ENCODE measurements at regions not wholly inside any gene's neighbourhood (a gene's known extent, or its start where the extent isn't known, plus 50 kb on each side); places are given as distances from the start of the nearest gene placed in this dataset.
A peak's percentile ranks its signal among the peaks of the same experiment; 100 is the strongest.

GRCh38 chr3:104906001-104906639, 460.6 kb upstream of the ALCAM start:
- DNase-seq = no peak

DNA sequence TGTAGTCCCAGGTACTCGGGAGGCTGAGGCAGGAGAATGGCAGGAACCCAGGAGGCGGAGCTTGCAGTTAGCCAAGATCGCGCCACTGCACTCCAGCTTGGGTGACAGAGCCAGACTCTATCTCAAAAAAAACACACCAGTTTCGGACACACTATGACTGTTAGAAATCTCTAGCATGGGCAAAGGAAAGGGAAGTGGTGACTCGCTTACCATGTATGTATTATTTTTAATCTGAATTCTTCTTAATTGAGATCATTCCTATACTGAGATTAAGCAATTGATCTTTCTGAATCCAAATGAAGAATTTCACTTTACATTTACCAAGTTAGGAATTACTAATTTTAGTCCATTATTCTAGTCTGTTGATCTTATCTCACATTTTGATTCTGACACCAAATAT, 459.2 kb upstream of the ALCAM start:
- no peak for DNase-seq

DNA sequence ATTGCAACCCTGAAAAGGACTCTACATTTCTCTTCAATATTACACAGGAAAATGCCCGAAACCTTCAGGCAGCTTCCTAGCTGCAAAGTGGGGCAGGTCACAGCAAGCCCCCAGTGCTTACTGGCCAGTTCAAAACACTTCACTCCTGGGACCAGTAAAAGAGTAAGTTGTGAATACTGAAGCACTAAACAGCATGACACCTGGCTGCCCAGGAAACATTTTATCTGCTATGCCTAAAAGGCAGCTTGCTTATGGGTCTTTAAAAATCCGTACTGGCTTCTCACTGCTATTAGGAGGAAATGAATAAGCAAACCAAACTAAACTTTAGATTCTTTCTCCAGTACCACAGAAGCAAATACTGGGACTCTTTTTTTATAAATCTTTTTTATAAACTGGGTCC, 457.9 kb upstream of the ALCAM start:
- no peak for DNase-seq

GRCh38 chr3:104909198-104909597, 457.5 kb upstream of the ALCAM start:
- DNase-seq = no peak

DNA sequence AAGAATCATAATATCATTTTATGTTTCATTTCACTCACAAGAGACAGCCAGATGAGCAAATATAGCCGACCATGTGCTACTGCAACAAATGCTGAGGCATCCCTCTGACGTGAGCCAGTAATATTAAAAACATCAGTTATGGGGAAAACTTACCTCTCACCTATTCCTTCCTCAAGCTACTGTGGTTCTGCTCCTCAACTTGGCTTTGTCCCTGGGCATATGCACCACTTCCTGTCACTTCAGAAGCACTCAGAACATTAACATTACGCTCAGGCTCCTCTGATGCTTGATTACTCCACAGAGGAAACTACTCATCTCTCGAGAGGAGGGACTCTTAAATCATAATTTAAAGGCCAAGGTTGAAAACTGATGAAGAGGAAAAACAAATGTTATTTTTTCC, 457.0 kb upstream of the ALCAM start:
- DNase-seq = no peak

DNA sequence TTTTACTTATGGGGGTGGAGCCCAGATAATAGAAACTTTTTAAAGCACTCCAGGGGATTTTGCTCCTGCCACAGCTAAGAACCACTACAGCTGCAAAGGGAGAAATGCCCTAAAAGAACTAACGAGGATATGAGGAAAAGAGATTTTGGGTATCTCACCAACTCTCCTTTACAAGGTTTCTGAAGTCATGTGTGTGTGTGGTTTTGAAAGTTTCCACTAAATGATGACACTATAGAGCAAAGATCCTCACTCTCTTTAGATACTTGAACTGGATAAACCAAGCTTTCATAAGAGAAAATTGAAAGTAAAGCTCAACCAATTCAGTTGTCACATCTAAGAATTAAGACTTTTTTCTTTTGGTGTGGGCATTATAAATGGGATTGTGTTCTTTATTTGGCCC, 455.3 kb upstream of the ALCAM start:
- DNase-seq = peak; percentile 21

GRCh38 chr3:104916971-104917370, 449.7 kb upstream of the ALCAM start:
- DNase-seq = no peak

GRCh38 chr3:104920512-104920911, 446.2 kb upstream of the ALCAM start:
- DNase-seq = no peak

- no peak for DNase-seq
Observed at GRCh38 chr3:104933972-104934371, 432.7 kb upstream of the ALCAM start.

GRCh38 chr3:104935613-104936012, 431.1 kb upstream of the ALCAM start:
- DNase-seq = no peak

- DNase-seq = peak; percentile 4
Observed at GRCh38 chr3:104939196-104939595, 427.5 kb upstream of the ALCAM start.

DNA sequence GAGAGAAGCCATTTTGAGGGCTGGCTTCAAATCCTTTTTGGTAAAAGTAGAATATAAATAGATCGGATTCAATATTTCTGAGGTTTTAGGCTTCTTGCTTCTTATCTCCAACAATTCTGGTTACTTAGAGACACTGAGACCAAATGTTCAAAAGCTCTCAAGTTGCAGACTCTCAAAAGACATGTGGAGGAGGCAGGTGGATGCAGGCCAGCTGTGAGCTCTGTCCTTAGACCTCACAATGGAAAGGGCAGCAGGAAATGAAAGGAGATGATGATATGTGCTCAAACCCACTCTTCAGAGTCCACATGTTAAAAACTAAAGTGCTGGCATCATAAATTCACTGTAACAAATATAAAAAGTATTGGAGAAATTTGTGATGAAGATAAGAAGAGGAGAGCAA, 424.9 kb upstream of the ALCAM start:
- no peak for DNase-seq

- no peak for DNase-seq
Observed at GRCh38 chr3:104943974-104944373, 422.7 kb upstream of the ALCAM start.

GRCh38 chr3:104947943-104948342, 418.8 kb upstream of the ALCAM start:
- DNase-seq = no peak

DNA sequence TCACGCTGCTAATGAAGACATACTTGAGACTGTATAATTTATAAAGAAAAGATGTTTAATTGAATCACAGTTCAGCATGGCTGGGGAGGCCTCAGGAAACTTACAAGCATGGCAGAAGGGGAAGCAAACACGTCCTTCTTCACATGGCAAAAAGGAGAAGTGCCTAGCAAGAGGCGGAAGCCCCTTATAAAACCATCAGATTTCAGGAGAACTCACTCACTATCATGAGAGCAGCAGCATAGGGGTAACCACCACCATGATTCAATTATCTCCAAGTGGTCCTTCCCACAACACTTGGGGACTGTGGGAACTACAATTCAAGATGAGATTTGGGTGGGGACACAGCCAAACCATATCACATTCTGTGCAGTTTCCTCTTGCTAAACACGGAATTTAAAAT, 416.9 kb upstream of the ALCAM start:
- peak; percentile 56 for DNase-seq

- DNase-seq = no peak
Observed at GRCh38 chr3:104951426-104951825, 415.3 kb upstream of the ALCAM start.

DNA sequence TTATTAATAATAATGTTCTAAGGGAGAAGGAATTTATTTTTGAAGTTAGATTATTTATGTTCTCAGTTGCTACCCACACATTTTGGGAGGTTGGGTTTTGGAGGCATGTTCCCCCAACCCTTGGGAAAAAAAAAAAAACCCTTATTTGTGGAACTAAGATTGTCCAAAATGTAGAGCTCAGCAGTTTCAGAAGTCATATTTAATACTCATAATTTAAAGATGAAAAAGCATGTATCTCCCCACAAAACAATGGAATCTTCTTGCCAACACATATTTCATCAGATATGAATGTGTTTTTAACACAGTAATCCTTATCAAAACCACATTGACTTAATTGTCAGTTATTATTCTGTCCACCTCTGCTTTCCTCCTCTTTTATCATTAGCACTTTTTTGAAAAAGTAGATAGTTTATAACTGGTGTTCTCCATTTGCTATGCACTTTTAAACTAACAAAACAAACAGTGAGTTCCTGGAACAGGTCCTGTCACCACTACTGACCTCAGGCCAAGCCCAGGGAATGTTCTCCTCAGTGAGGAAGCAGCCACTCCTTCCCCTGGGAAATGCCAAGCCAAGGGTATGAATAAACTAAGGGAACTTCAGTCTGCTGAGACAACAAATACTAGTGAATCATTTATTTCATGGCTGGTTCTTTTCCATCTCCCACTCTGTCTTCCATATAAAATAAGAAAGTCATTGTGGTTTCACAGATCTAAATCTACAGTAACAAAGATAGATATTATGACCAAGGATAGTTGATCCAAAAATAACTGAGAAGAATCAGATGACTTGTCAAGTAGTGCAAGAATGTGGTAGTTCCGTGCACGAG, 414.4 kb upstream of the ALCAM start:
- DNase-seq = no peak

DNA sequence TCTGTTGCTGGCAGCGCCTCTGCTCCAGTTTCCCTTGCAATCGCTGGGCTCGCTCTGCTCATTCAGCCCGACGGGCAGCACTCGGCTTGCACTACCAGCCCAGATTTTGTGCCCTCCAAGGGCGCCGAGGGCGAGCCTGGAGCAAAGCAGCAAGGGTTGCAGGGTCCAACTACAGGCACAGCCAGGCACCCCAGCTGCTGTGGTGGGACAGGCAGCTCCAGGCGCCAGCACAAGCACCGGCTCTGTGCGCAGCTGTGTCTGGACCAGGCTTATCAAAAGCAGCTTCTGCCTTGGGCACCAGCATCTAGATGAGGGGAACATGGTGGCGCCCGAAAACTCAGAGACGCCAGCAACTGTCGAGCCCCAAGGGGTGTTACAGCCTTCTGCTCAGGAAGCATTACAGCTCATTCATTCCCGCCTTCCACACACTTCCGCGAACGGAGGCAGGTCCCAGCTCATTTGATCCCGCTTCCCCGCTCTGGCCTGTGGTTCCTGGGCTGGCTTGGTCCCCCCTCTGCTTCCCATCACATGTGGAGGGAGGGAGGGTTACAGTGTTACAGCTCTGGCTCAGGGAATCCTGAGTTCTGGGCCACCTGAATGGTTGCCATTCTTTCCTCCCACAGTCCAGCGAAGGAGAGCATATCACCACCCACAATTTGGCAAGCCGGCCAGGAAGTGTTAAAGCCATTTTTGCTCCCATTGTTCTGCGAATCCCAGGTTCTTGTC, 409.9 kb upstream of the ALCAM start:
- no peak for DNase-seq

DNA sequence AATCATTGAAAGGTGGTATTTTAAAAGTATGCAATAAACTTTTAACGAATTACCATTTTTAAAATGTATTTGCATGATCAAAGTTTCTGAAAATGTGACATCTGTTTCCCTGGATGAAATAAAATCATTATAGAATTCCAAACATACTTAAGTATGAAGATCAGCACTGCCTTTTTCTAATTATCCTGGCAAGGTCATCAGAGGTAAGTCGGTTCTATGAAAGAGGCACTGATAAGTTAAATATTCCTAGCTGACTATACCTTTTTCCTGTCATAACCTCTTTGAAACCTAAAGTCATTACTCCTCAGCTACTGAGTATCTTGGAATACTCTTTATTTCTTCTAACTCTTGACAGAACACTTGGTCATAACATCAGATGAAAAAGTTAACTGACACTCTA, 406.1 kb upstream of the ALCAM start:
- DNase-seq = no peak

DNA sequence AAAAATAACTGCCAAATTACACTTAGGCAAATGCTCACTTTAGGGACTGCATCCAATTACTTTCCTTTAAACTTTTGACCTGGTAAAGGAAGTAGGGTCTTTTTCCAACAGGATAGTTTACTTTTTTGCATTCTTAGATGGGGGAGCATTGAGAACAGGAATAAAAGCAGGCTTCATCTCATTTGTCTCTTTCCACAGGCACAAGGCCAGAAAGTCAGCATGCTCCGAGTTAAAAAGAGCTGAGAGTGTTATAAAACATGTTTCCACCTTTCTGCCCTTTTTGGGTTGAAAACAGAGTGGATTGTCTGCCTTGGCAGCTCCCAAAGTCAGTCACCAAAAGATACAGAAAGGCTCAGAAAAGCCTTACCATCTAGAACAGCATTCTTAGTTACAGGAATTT, 404.9 kb upstream of the ALCAM start:
- DNase-seq = no peak

DNA sequence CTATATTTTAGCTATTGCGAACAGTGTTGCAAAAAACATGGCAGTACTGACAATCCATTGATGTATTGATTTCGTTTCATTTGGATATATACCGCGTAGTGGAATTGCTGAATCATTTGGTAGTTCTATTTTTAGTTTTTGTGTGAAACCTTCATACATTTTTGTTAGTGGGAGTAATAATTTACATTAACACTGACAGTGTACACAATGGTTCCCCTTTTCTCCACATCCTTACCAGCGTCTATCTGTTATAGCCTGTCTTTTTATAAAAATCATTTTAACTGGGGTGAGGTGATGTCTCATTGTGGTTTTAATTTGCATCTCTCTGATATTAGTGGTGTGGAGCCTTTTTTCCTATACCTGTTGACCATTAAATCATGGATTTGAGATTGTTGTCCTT, 392.4 kb upstream of the ALCAM start:
- DNase-seq = no peak

GRCh38 chr3:104977719-104978118, 389.0 kb upstream of the ALCAM start:
- DNase-seq = no peak

GRCh38 chr3:104982130-104982529, 384.6 kb upstream of the ALCAM start:
- no peak for DNase-seq

DNA sequence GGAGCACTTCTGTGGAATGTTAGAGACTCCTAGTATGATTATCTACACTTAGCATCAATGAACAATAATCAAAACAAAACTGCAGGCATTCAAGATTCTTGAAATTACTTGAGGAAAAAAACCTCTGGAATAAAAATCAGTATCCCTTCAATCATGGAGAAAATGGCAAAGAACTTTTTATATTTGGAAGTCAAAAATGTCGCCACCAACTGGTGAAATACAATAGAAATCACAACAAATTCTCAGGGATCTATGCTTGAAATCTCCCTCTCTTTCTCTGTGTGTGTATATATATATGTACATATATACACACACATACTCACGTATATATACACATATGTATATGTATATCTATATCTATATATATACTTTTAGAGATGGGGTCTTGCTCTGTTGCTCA, 378.9 kb upstream of the ALCAM start:
- DNase-seq = no peak

All from OCI-M1 (cell line).